ENCODE measurements at regions not wholly inside any gene's neighbourhood (a gene's known extent, or its start where the extent isn't known, plus 50 kb on each side); places are given as distances from the start of the nearest gene placed in this dataset.

- DNase-seq = no peak
Observed at GRCh38 chr17:72262766-72263165, 141.9 kb downstream of the SOX9 start.

- no peak for DNase-seq
Observed at GRCh38 chr17:72264682-72265405, 144.0 kb downstream of the SOX9 start.

- no peak for DNase-seq
Observed at GRCh38 chr17:72266112-72266775, 145.4 kb downstream of the SOX9 start.

- DNase-seq = no peak
Observed at GRCh38 chr17:72267601-72268000, 146.8 kb downstream of the SOX9 start.

- DNase-seq = no peak
Observed at GRCh38 chr17:72268431-72268830, 147.6 kb downstream of the SOX9 start.

- DNase-seq = no peak
Observed at GRCh38 chr17:72270273-72270924, 149.6 kb downstream of the SOX9 start.

- DNase-seq = no peak
Observed at GRCh38 chr17:72271603-72272002, 150.8 kb downstream of the SOX9 start.

GRCh38 chr17:72273289-72274056 lies 152.7 kb downstream of the SOX9 start:
- no peak for DNase-seq

GRCh38 chr17:72274614-72275013 lies 153.8 kb downstream of the SOX9 start:
- DNase-seq = no peak

GRCh38 chr17:72280881-72281280 lies 160.1 kb downstream of the SOX9 start:
- no peak for DNase-seq

GRCh38 chr17:72282439-72283029 lies 161.7 kb downstream of the SOX9 start:
- DNase-seq = no peak

- no peak for DNase-seq
Observed at GRCh38 chr17:72284806-72285205, 164.0 kb downstream of the SOX9 start.

- no peak for DNase-seq
Observed at GRCh38 chr17:72287586-72287985, 166.8 kb downstream of the SOX9 start.

- no peak for DNase-seq
Observed at GRCh38 chr17:72294487-72294893, 173.7 kb downstream of the SOX9 start.

- no peak for DNase-seq
Observed at GRCh38 chr17:72295916-72296315, 175.1 kb downstream of the SOX9 start.

GRCh38 chr17:72296456-72296855 lies 175.6 kb downstream of the SOX9 start:
- no peak for DNase-seq

GRCh38 chr17:72297326-72298115 lies 176.7 kb downstream of the SOX9 start:
- DNase-seq = no peak

GRCh38 chr17:72299100-72299499 lies 178.3 kb downstream of the SOX9 start:
- no peak for DNase-seq

GRCh38 chr17:72299592-72299991 lies 178.8 kb downstream of the SOX9 start:
- no peak for DNase-seq

- DNase-seq = no peak
Observed at GRCh38 chr17:72301887-72302286, 181.1 kb downstream of the SOX9 start.

GRCh38 chr17:72302735-72303134 lies 181.9 kb downstream of the SOX9 start:
- DNase-seq = no peak
